SKM-1 (cell line): ENCODE measurements at regions not wholly inside any gene's neighbourhood (a gene's known extent, or its start where the extent isn't known, plus 50 kb on each side); places are given as distances from the start of the nearest gene placed in this dataset.
A peak's percentile ranks its signal among the peaks of the same experiment; 100 is the strongest.

Source experiments
- DNase-seq: peaks from one replicate; lab custom pipeline; 2025; ENCODE audit not compliant: unreplicated experiment; lab: John Stamatoyannopoulos, UW

DNA sequence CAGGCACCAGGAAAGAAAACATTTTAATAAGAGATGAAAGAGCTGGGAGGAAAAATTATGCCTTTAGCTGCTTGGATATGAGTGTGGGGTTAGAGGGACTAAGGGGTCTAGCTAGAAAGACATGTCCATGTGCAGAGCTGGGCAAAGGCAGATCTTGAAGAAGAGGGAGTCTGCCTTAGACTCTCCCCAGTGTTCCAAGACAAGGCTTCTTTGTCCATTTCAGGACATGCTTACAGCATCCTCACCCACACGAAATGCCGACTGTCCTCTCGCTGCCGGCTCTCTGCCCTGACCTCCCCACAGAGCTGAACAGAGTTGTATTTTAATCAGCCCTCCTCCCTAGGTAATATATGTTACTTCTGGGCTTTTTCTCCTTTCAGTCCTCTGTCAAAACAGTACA, 100.7 kb upstream of the ATP1B1 start:
- DNase-seq, result no peak

DNA sequence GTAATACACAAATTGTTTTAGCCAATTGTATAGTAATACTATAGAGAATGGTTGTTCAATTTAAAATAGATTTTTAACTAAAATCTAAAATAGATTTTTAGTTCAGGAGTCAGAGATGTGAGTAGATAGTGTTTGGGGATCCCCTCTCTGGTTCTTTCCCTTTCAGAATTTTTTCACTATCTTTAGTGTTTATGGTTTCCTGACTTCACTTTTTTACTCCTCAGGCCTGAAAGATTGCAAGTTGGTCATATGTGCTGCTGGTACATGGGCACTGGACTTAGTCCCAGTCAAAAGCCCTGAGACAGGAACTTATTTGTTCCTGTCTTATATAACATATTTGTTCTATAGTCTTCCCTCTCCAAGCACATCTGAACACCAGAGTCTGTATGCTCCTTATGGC, 96.8 kb upstream of the ATP1B1 start:
- DNase-seq, result no peak

DNA sequence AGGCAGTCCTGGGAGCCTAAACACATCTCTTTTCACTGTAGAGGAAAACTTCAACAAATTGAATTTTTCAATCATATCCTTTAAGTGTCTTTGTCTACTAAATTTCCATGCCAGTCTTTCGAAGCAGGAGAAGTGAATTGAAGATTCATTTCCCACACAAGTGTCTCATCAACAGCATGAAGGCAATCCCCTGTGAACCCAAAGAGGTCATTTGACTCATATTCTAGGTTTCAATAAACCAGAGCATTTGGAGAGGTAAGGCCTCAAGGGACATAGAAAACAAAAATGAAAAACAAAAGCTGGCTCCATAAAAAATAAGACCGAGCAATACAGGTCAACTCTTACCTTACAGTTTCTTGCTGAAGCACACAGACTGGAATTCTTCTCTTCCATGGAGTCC, 94.1 kb upstream of the ATP1B1 start:
- DNase-seq, result no peak

DNA sequence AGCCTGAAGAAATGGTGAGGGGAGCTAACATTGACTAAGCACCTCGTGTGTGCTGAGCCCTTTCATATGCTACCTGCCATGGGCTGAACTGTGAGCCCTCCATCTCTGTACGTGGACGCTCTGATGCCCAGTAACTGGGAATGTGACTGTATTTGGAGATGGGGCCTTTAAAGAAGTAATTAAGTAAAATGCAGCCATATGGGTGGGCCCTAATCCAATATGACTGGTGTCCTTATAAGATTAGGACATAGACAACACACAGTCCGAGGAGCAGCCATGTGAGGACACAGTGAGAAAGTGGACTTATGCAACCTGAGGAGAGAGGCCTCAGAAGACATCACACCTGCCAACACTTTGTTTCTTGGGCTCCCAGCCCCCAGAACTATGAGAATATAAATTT, 92.7 kb upstream of the ATP1B1 start:
- no peak for DNase-seq

DNA sequence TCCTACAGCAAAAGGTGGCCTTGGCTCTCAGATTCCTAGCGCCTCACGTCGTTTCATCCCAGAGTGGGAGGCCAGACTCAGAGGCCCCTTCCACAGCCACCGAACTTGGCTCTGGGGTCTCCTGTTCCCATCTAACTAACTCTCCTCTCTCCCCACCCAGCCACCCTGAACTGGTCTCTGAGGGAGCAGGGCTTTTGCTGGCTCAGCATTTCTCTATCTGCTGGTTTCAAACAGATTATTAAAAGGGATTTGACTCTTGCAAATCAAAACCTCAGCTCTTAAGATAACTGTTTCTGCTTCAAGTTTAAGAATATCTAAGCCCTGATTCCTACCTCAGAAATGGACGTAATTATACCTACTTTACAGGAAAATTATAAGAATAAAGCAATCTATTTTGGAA, 91.0 kb upstream of the ATP1B1 start:
- no peak for DNase-seq

DNA sequence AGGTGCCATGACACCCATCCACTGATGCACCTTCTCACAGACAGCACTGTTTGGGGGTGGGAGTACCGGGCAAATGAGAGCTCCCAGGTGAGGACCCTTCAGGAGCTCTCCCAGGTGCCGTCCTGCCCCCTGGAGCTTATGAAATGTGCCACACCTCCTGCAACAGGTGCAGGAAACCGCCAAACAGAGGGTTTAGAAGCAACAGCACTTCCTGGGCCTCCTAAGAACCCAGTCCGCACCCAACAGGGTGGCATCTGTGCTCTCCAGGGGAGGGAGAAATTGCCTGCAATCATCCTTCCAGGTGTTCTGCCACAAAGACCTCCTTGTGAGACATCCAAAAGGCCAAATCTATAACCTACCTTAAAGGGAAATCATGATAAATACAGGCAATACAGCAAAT, 87.7 kb upstream of the ATP1B1 start:
- no peak for DNase-seq

DNA sequence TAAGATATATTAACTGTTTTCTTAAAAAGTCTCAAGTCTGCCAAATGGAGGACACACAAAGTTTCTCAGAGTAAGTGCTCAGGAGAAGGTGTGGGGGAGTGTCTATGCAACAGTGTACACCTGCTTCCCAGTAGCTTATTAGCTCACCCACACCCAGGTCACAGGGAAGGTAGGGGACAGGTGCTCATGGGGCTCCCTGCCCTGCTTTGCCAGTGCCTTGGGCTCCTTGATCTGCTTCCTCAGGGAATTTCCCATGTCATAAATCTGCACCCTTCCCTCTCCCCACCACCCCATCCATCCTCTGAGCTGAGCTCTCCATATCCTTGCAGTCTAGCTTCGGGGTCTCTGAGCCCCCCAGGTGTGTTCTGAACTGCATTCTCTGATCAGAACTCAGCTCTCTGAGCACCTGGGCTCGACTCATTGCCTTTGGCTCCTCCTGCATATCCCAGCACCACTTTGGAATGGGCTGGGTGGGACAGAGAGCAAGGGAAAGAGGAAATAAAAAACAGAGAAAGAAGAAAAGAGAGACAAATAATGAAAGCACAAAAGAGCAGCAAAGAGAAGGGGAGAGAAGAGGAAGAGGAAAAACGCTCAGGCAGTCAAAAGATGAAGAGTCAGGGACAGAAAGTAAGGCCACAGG, 87.0 kb upstream of the ATP1B1 start:
- DNase-seq, result no peak

DNA sequence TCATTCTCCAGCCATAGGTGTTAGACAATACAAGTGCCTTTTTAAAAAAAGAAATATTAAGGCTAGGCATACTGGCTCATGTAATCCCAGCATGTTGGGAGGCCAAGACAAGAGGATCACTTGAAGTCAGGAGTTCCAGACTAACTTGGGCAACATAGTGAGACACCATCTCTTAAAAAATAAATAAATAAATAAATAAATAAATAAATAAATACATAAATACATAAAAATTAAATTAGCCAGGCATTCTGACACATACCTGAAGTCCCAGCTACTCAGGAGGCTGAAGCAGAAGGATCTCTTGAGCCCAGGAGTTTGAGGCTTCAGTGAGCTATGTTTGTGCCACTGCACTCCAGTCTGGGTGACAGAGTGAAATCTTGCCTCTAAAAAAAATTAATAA, 85.8 kb upstream of the ATP1B1 start:
- no peak for DNase-seq

DNA sequence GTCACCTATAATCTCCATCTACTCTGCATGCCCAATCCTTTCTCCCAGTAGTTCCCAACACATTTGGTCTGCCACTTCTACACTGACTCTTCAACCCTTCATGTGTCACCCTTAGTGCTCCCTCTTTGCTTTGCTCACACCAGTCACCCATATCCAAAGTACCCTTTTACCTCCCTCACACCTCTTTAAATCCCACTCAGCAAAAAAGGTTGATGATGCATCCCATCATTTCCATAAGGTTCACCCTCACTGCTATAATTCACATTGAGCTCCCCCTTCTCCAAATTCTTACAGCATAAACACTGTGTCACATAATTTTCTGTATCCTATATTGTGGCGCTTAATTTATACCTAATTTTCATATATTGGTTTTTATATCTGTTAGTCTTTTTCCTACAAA, 83.8 kb upstream of the ATP1B1 start:
- DNase-seq, result no peak

DNA sequence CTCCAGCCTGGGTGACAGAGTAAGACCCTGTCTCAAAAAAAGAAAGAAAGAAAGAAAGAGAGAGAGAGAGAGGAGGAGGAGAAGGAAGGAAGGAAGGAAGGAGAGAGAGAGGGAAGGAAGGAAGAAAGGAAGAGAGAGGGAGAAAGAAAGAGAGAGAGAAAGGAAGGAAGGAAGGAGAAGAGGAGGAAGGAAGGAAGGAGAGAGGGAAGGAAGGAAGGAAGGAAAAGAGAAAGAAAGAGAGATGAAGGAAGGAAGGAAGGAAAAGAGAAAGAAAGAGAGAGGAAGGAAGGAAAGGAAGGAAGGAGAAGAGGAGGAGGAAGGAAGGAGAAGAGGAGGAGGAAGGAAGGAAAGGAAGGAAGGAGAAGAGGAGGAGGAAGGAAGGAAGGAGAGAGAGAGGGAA, 82.2 kb upstream of the ATP1B1 start:
- no peak for DNase-seq

DNA sequence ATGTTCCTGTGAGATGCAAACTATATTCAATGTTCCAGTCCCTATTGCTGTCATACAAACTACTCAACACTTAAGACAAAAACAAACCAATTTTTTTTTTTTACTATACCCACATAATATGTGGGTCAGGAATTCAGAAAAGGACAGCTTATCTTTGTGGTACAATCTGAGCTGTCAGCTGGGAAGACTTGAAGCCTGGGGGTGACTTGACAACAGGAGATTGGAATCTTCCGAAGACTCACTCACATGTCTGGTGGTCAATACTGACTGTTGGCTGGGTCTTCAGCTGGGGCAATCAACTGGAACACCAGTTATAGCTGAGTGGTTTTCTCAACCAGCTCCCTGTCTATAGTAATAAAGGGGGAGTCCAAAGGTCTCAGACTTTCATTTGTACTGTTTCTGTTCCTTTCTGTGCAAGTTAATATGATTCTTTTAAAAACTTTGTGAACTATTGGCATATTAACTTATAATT, 81.7 kb upstream of the ATP1B1 start:
- DNase-seq, result no peak

DNA sequence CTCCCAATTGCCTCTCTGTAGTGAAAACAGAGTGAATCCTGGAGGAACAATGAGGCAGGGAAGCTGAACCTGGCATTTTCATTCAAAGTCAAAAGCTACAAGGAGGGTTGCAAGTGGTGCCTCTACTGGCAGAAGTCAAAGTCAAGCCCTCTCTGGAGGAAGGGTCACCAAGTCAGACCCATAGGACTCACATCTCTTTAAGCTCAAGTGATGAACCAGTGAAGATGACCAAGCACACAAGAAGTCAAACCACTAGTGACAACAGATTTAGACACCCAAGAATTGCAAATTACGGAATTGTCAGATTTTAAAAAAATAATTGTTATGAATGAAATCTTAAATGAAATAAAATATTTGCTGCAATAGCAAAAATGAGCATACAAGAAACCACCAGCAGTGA, 81.1 kb upstream of the ATP1B1 start:
- no peak for DNase-seq

DNA sequence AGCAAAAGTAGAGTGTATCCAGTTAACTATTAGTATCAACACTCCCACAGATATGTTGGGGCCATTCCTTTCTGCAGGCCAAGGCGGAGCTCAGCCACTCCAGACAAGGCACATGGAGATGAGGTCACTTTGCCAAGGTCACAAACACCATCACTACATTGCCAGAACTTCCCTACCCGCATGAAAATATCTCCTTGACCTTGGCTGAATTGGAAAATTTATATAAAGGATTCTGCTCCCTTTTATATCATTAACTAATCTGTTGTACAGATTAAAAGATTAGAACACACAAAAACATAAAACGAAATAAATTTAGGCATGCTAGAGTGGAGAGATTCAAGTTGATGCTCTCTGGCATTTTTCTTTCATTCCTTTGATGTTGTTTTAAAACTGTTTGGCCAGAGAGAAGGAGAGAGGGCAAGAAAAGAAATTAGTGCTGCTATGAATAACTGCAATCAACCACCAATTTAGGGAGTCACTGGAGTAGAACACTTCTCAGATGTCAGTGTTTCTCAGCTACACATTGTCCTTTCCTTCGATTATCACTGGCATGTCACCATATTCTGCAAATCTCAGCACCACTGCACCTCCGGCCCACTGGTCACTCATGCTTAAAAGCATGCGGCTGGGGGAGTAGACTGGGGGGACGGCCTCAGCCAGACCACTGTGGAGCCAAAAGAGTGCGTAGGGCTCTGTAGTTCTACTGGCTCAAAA, 78.7 kb upstream of the ATP1B1 start:
- DNase-seq, result no peak

DNA sequence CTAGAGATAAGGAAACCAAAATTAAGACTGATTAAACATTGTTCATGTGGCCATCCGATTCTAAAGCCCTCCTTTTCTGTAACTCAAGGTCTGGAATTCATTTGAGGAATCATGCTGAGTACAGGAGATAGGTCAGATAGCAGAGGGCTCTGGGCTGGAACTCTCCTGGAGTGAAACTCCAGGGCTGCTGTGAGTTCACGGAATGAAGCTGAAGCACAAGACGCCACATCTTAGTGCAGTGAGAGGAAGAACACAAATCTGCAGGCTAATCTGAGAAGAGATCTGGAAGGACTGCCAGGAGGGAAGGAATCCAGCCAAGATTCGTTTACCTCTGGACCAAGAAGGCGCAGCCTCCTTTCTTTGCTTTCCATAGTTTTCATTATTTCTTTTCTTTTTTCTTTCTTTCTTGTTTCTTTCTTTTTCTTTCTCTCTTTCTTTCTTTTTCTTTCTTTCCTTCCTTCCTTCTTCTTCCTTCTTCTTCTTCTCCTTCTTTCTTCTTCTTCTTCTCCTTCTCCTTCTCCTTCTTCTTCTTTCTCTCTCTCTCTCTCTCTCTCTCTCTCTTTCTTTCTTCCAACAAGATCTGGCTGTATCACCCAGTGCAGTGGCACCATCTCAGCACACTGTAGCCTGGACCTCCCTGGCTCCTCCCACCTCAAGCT, 74.8 kb upstream of the ATP1B1 start:
- DNase-seq, result no peak

DNA sequence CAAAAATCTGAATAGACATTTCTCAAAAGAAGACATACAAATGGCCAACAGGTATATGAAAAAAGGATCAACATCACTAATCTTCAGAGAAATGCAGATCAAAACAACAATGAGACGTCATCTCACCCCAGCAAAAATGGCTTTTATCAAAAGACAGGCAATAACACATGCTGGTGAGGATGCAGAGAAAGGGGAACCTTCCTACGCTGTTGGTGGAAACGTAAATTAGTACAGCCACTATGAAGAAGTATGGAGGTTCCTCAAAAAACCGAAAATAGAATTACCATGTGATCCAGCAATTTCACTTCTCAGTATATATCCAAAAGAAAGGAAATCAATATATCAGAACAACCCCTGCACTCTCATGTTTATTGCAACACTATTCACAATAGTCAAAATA, 65.1 kb upstream of the ATP1B1 start:
- peak; percentile 87 for DNase-seq

DNA sequence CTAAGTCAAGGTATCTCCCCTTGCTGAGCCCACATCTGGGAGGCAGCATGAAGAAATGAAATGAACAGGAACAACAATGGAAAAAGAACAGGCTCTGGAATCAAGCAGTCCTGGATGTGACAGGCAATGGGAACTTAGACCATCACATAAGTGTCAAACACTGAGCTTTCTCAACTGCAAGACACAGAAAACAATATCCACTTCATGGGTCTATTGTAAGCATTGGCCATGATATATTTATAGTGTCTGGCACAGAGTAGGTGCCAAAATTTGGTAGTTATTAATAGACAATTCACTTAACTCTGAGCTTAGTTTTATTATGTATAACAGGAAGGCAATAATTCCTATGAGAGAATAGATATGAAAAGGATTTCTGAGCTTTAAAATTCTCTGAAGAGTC, 64.1 kb upstream of the ATP1B1 start:
- no peak for DNase-seq

DNA sequence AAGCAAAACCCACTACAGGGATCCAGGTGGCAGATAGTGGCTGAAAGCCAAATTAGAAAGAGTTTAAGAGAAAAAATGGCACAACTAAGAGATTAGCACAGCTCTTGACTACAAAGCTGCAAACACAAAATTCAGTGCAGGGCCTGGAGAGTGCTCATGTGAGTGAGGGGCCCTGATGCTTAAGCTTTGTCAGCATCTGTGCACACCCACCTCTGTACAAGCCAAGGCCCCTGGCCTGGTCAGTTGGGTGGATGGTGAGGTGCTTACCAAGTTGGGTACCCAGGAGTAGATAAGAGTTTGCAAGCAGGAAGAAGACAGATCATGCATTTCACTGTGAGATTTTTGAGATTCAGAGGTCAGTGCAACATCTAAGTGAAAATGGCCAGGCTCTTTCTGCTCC, 62.7 kb upstream of the ATP1B1 start:
- DNase-seq, result no peak

DNA sequence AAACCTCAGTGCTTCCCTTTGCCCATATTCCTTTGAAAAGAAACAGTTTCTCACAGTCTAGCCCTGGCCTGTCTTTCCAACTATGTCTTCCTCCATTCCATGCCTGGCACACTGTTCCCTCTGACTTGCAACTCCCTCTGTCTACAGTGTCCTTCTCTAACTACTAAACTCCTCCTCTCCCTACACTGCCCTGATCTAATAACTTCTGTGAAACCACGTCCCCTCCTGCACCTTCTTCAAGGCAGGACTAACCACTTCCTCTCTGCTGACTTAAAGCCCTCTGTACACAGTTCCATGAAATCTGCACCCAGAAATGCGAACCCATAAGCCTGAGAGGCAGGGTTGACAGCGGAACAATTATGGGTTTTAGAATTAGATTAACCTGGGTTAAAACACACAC, 62.2 kb upstream of the ATP1B1 start:
- DNase-seq, result peak; percentile 97

DNA sequence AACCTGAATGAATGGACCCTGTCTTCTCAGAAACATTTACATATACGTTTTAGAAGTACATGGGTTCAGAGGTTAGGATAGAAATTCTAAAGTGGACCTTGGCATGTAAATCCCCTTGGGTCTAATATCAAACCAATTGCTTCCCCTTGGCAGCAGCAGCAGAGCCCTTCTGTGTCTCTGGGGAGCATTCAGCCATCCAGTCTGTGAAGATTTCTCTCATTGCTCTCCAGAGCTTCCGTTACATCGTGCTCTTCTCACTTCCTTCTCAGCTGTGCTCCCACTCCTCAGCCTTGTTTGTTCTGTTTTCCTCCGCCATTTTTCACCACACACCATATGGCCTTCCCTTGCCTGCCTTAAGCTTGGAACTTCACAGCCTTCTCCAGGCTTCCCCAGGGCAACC, 61.5 kb upstream of the ATP1B1 start:
- DNase-seq, result no peak

DNA sequence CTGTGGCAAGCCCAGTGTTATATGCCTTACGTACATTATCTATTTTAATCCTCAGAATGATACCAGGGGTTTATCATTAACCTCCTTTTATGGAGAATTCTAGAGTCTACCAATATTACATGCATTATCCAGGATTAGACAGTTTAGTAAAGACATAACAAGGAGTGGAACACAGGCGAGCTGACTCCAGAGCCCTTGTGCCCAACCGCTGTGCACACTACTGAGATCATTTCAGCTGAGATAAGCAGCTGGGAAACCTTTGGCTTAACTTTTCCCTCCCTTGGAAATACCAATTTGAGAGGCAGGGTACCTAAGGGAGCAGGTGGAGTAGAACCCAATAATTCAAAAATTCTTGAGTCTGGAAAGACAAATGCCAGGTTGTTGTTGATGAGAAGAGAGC, 59.8 kb upstream of the ATP1B1 start:
- no peak for DNase-seq

DNA sequence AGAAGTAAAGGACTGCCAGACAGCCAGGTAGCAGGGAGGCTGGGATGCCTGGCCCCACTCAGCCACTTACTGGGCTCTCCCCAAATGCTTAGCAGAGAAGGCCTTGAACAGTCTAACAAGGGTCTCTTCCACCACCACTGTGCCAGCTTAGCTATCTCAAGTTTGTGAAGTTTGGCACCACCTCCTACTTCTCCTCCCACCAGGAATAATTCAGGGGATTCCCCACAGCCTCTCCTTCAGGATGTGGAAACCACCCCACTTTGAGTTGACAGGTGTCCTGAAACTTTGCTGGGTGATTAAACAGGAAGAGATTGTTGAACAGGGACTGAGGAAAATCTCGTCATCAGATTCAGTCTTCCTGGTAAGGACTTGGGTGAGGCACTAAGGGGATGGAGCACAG, 59.4 kb upstream of the ATP1B1 start:
- no peak for DNase-seq

DNA sequence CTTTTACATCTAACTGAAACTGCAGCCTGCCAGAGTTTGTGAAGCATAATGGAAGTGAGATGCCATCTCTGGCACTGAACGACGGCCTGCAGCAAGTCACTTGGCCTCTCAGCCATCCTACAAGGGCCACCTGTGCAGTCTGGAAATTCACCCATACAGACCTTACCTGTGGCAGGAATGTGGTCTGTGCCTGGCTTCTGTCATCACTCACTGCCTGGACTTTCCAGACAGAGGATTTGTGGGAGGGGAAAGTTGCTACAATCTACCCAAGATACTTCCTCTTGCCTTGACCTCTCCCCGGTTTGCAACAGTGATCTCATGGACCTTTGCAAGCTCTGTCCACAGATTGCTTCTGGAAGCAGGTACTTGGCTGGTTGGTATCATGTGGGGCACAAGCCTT, 58.4 kb upstream of the ATP1B1 start:
- peak; percentile 72 for DNase-seq
